ENCODE measurements at regions not wholly inside any gene's neighbourhood (a gene's known extent, or its start where the extent isn't known, plus 50 kb on each side); places are given as distances from the start of the nearest gene placed in this dataset.

DNA sequence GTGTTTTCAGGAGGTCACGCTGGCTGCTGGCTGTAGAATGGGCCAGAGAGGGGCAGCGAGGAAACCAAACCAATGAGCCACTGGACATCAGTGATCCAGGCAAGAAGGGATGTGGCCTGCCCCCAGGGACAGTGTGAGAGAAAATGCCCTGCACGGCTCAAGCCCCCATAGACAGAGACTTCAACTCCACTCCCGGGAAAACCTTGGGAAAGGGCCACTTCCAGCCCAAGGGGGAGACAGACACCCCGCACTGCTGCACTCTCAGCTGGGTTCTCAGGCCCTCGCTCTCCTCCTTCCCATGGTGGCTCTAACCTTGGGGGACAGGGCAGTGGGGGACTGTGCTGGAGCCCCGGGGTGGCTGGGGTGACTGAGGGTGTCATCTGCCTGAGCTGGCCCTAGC is 172.0 kb downstream of the KATNAL1 start:
- Mint-ChIP-seq H3K4me3 (no peak overlapping the region), H3K27me3 (no peaks in the 10 kb centered on the region), H3K4me1 (ENCODE audit: low read depth in 2 of 2) (peaks cover 16 to 25% of the 10 kb centered on the region in 2 donors), H3K9me3 (no peaks in the 10 kb centered on the region), H3K27ac (peak overlapping the region in 1 of 2 donors; percentile 27), H3K36me3 (no peaks in the 10 kb centered on the region)
- DNase-seq (ENCODE audit: low spot score) (no peak), ATAC-seq (no peak)

GRCh38 chr13:30134578-30134977 is 172.8 kb downstream of the KATNAL1 start:
- H3K36me3 Mint-ChIP-seq: no peaks in the 10 kb centered on the region
- H3K27ac Mint-ChIP-seq: peak overlapping the region in 1 of 2 donors; percentile 13
- no peaks in the 10 kb centered on the region for H3K27me3 Mint-ChIP-seq
- ATAC-seq: no peak
- peaks cover 16 to 19% of the 10 kb centered on the region in 2 donors for H3K4me1 Mint-ChIP-seq (ENCODE audit: low read depth in 2 of 2)
- no peak for DNase-seq (ENCODE audit: low spot score)
- no peak overlapping the region for H3K4me3 Mint-ChIP-seq
- H3K9me3 Mint-ChIP-seq: no peaks in the 10 kb centered on the region

- Mint-ChIP-seq H3K4me3 (no peak overlapping the region), H3K27me3 (no peaks in the 10 kb centered on the region)
Observed at GRCh38 chr13:30133996-30134395, 173.4 kb downstream of the KATNAL1 start.

GRCh38 chr13:30133554-30133912 is 173.8 kb downstream of the KATNAL1 start:
- H3K27ac Mint-ChIP-seq: no peak overlapping the region
- no peak for DNase-seq (ENCODE audit: low spot score)
- H3K36me3 Mint-ChIP-seq: no peaks in the 10 kb centered on the region
- H3K4me1 Mint-ChIP-seq (ENCODE audit: low read depth in 2 of 2): peaks cover 20 to 22% of the 10 kb centered on the region in 2 donors
- no peaks in the 10 kb centered on the region for H3K27me3 Mint-ChIP-seq
- no peak overlapping the region for H3K4me3 Mint-ChIP-seq
- H3K9me3 Mint-ChIP-seq: no peaks in the 10 kb centered on the region
- no peak for ATAC-seq

More at GRCh38 chr13:30133996-30134395, 173.4 kb downstream of the KATNAL1 start:
- Mint-ChIP-seq H3K4me1 (ENCODE audit: low read depth in 2 of 2) (peaks cover 16 to 19% of the 10 kb centered on the region in 2 donors), H3K9me3 (no peaks in the 10 kb centered on the region), H3K27ac (no peak overlapping the region), H3K36me3 (no peaks in the 10 kb centered on the region)
- ATAC-seq (no peak), DNase-seq (ENCODE audit: low spot score) (no peak)

GRCh38 chr13:30132623-30133553 is 174.5 kb downstream of the KATNAL1 start:
- Mint-ChIP-seq H3K4me3 (no peak overlapping the region), H3K4me1 (ENCODE audit: low read depth in 2 of 2) (peaks cover 22 to 26% of the 10 kb centered on the region in 2 donors), H3K9me3 (no peaks in the 10 kb centered on the region), H3K36me3 (no peaks in the 10 kb centered on the region), H3K27me3 (no peaks in the 10 kb centered on the region), H3K27ac (no peak overlapping the region)
- ATAC-seq (peak; percentile 92 to 97), DNase-seq (ENCODE audit: low spot score) (peak; percentile 94)

GRCh38 chr13:30129411-30129810 is 177.9 kb downstream of the KATNAL1 start:
- H3K27me3 Mint-ChIP-seq: peaks cover 0 to under 1% of the 10 kb centered on the region in 2 donors
- H3K4me3 Mint-ChIP-seq: no peak overlapping the region
- H3K4me1 Mint-ChIP-seq (ENCODE audit: low read depth in 2 of 2): peaks cover 16 to 18% of the 10 kb centered on the region in 2 donors
- no peaks in the 10 kb centered on the region for H3K9me3 Mint-ChIP-seq
- ATAC-seq (no peak), DNase-seq (ENCODE audit: low spot score) (no peak)
- H3K36me3 Mint-ChIP-seq: no peaks in the 10 kb centered on the region
- no peak overlapping the region for H3K27ac Mint-ChIP-seq

DNA sequence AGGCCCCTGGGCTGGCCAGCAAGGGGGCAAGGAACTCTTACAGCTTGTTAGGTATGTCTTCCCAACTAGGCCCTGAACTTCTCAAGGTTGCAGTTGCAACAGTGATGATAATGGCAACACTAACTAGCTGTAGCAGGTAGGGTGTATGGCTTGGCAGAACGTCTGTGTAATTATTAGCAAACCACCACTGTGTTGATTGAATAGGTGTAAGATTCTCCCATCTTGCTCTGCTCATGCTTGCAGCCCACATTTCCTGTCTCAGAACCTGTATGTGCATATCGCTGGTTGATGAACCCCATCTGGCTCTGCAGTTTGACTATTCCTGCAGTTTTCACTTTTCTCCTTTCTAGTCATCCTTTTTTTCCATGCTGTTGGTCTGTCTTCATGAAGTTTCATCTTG is 178.8 kb downstream of the KATNAL1 start:
- peaks cover 16 to 18% of the 10 kb centered on the region in 2 donors for H3K4me1 Mint-ChIP-seq (ENCODE audit: low read depth in 2 of 2)

GRCh38 chr13:30128095-30128494 is 179.3 kb downstream of the KATNAL1 start:
- no peak overlapping the region for H3K27ac Mint-ChIP-seq
- ATAC-seq (no peak), DNase-seq (ENCODE audit: low spot score) (no peak)
- no peak overlapping the region for H3K4me3 Mint-ChIP-seq
- H3K9me3 Mint-ChIP-seq: no peaks in the 10 kb centered on the region
- no peaks in the 10 kb centered on the region for H3K36me3 Mint-ChIP-seq
- peaks cover 14 to 19% of the 10 kb centered on the region in 2 donors for H3K4me1 Mint-ChIP-seq (ENCODE audit: low read depth in 2 of 2)
- peaks cover 0 to 2% of the 10 kb centered on the region in 2 donors for H3K27me3 Mint-ChIP-seq

More for the DNA sequence above, 178.8 kb downstream of the KATNAL1 start:
- peaks cover 0 to 2% of the 10 kb centered on the region in 2 donors for H3K27me3 Mint-ChIP-seq
- H3K9me3 Mint-ChIP-seq: no peaks in the 10 kb centered on the region
- ATAC-seq: no peak
- no peak for DNase-seq (ENCODE audit: low spot score)
- H3K4me3 Mint-ChIP-seq: no peak overlapping the region
- no peak overlapping the region for H3K27ac Mint-ChIP-seq
- no peaks in the 10 kb centered on the region for H3K36me3 Mint-ChIP-seq

DNA sequence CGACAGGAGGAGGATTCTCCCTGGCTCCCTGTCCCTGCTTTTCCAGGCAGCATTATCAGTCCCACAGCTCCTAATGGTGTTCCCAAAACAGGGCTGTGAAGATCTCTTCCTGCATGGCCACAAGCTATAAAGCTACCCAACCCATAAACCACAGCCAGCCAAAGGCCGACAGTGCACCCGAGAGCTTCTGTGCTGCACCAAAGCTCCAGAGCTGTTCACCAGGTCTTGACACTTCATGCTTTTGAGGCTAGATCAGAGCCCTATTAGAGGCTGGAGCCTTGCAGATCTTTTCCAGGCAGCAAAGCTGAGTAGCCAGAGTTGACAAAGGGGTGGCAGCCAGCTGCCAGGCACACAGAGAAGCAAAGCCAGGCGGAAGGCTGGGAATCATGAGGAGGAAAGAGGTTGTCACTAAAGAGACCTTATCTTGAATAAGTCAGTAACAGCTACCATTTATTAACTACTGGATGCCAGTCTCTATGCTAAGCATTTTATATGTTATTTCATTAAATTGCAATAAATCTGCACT is 180.4 kb downstream of the KATNAL1 start:
- Mint-ChIP-seq H3K27ac (no peak overlapping the region), H3K4me1 (ENCODE audit: low read depth in 2 of 2) (peaks cover 17 to 22% of the 10 kb centered on the region in 2 donors), H3K27me3 (peaks cover 0 to 2% of the 10 kb centered on the region in 2 donors), H3K9me3 (no peaks in the 10 kb centered on the region), H3K36me3 (no peaks in the 10 kb centered on the region), H3K4me3 (no peak overlapping the region)
- ATAC-seq (no peak), DNase-seq (ENCODE audit: low spot score) (no peak)

DNA sequence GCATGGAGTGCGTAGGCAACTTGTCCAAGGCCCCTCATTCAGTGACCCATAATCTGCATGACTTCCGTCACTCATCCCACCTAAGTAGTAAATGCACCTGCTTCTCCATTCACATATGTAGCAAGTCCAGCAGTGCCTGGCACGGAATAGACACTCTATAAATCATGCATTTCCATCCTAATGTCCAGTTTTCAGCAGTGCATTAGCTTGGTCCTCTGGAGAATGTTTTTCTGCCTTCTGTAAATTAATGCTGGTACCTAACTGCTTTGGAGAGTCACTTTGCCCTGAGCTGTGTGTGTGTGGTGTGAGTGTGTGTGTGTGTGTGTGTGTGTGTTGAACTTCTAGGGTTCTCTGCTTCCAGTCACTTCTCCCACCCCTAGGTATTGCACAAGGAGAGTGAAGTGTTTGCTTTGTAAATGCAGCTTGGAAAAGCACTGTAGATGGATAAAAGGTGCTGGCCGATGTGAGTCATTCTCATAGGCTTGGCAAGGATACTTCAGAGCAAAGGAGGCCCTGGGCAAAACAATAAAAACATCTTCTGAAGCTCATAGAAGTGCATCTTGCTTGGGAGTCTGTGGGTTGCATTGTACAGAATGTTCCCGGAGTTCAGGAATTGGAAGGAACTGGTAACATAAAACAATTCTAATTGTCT is 181.8 kb downstream of the KATNAL1 start:
- no peak overlapping the region for H3K4me3 Mint-ChIP-seq
- peaks cover 26 to 35% of the 10 kb centered on the region in 2 donors for H3K4me1 Mint-ChIP-seq (ENCODE audit: low read depth in 2 of 2)
- ATAC-seq (no peak), DNase-seq (ENCODE audit: low spot score) (no peak)
- no peaks in the 10 kb centered on the region for H3K9me3 Mint-ChIP-seq
- no peak overlapping the region for H3K27ac Mint-ChIP-seq
- peaks cover 0 to 2% of the 10 kb centered on the region in 2 donors for H3K27me3 Mint-ChIP-seq
- H3K36me3 Mint-ChIP-seq: no peaks in the 10 kb centered on the region

- Mint-ChIP-seq H3K9me3 (no peaks in the 10 kb centered on the region), H3K4me3 (no peak overlapping the region), H3K4me1 (ENCODE audit: low read depth in 2 of 2) (peaks cover 38 to 48% of the 10 kb centered on the region in 2 donors), H3K27me3 (peaks cover 0 to 2% of the 10 kb centered on the region in 2 donors), H3K27ac (no peak overlapping the region), H3K36me3 (no peaks in the 10 kb centered on the region)
- ATAC-seq (no peak), DNase-seq (ENCODE audit: low spot score) (no peak)
Observed at GRCh38 chr13:30124131-30124768, 183.1 kb downstream of the KATNAL1 start.

DNA sequence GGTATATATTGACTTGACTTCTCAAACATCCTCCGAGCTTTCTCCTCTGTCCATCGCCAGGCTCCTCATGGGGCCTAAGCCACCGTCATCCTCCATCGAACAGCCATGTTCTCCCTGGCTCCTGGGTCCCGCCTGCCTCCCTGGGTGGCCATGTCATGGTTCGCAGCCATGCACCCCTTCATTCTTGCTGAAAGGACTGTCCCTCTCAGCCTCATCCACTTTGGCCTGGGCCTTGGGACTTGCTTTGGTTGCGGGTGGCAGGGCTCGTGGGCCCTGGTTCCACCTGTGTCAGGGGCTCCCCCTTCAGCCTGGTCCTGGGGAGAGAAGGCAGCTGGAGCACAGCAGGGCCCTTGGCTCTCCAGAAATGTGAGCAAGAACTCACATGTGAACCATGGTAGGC is 183.8 kb downstream of the KATNAL1 start:
- H3K27me3 Mint-ChIP-seq: peaks cover 0 to 2% of the 10 kb centered on the region in 2 donors
- no peaks in the 10 kb centered on the region for H3K9me3 Mint-ChIP-seq
- ATAC-seq (no peak), DNase-seq (ENCODE audit: low spot score) (no peak)
- peaks cover 37 to 47% of the 10 kb centered on the region in 2 donors for H3K4me1 Mint-ChIP-seq (ENCODE audit: low read depth in 2 of 2)
- H3K4me3 Mint-ChIP-seq: no peak overlapping the region
- no peak overlapping the region for H3K27ac Mint-ChIP-seq
- H3K36me3 Mint-ChIP-seq: no peaks in the 10 kb centered on the region

DNA sequence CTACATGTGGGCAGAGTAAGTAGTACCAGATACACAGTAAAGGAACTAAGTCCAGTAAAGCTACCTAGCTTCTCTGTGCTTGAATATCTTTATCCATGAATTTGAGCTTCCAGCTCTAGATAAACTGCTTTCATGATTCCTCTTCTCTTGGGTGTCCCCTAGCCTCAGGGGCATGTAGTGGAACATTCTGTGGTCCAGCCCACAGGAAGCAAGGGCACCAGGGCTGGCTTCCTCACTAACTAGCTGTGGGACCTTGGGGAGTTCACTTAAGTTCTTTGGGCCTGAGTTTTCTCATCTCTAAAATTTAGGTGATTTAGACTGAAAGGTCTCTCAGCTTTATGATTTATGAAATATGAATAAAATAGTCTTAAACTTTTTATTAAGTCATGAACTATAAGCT is 185.7 kb downstream of the KATNAL1 start:
- peaks cover 37 to 45% of the 10 kb centered on the region in 2 donors for H3K4me1 Mint-ChIP-seq (ENCODE audit: low read depth in 2 of 2)
- H3K9me3 Mint-ChIP-seq: no peaks in the 10 kb centered on the region
- H3K36me3 Mint-ChIP-seq: no peaks in the 10 kb centered on the region
- peaks cover 0 to 2% of the 10 kb centered on the region in 2 donors for H3K27me3 Mint-ChIP-seq
- peak in 1 of 2 donors; percentile 41 for ATAC-seq
- no peak overlapping the region for H3K27ac Mint-ChIP-seq
- H3K4me3 Mint-ChIP-seq: no peak overlapping the region
- no peak for DNase-seq (ENCODE audit: low spot score)

Data from natural killer cell treated with Interleukin-12 subunit alpha and Interleukin-12 subunit beta and Interleukin-15 and Interleukin-18, amount 100 ng/mL, for 72 hours (primary cell).